Liver (tissue), 8 donors: ENCODE measurements at regions not wholly inside any gene's neighbourhood (a gene's known extent, or its start where the extent isn't known, plus 50 kb on each side); places are given as distances from the start of the nearest gene placed in this dataset.

Experiments used
- DNase-seq: peaks from one replicate; pipeline ENCODE4 v3.0.0-alpha.2; 2017; ENCODE audit warnings: low spot score
- H3K27ac ChIP-seq, 2 donors: one replicate each; pipeline ENCODE4 v1.7.0; 2013; ENCODE audit warnings: inconsistent platforms in 2 of 2, low read length in 2 of 2, control low read depth in 1 of 2, low read depth in 1 of 2, mild to moderate bottlenecking in 1 of 2
- H3K27me3 ChIP-seq, 4 donors: one replicate each; pipeline versions ENCODE4 v1.6.1 to v1.7.0; 2013; ENCODE audit warnings: low read length in 3 of 4, inconsistent platforms in 1 of 4, mild to moderate bottlenecking in 1 of 4, moderate library complexity in 1 of 4; ENCODE audit not compliant: control insufficient read depth in 4 of 4, insufficient read depth in 4 of 4
- H3K36me3 ChIP-seq, 4 donors: one replicate each; pipeline versions ENCODE4 v1.6.1 to v1.7.0; 2013; ENCODE audit warnings: low read length in 3 of 4, mild to moderate bottlenecking in 3 of 4, low read depth in 1 of 4, moderate library complexity in 1 of 4; ENCODE audit not compliant: control insufficient read depth in 4 of 4, insufficient read depth in 3 of 4
- H3K4me1 ChIP-seq, 4 donors: one replicate each; pipeline versions ENCODE4 v1.6.1 to v1.7.0; 2013; ENCODE audit warnings: low read length in 3 of 4, mild to moderate bottlenecking in 3 of 4, moderate library complexity in 1 of 4; ENCODE audit not compliant: control insufficient read depth in 4 of 4, insufficient read depth in 4 of 4
- H3K4me3 ChIP-seq, 3 donors: one replicate each; pipeline versions ENCODE4 v1.6.1 to v1.7.0; 2013; ENCODE audit warnings: low read length in 3 of 3, control low read depth in 1 of 3, low read depth in 1 of 3, mild to moderate bottlenecking in 1 of 3
- H3K9ac ChIP-seq, 2 donors: one replicate each; pipeline ENCODE4 v1.7.0; 2013; ENCODE audit warnings: low read length in 2 of 2, mild to moderate bottlenecking in 2 of 2, moderate library complexity in 2 of 2, control low read depth in 1 of 2, low read depth in 1 of 2
- H3K9me3 ChIP-seq, 4 donors: one replicate each; pipeline versions ENCODE4 v1.6.1 to v1.7.0; 2013; ENCODE audit warnings: low read length in 3 of 4; ENCODE audit not compliant: control insufficient read depth in 4 of 4
- EGR1 ChIP-seq, 2 donors: IDR thresholded peaks; 2 replicates each; pipeline ENCODE4 v1.6.1; 2016 to 2018; ENCODE audit warnings: antibody characterized with exemption in 2 of 2, low read depth in 2 of 2
- FOXA1 ChIP-seq: IDR thresholded peaks from 2 replicates; pipeline ENCODE4 v1.6.1; 2016; ENCODE audit warnings: antibody characterized with exemption
- FOXA2 ChIP-seq: IDR thresholded peaks from 2 replicates; pipeline ENCODE4 v1.6.1; 2016; ENCODE audit warnings: antibody characterized with exemption
- GABPA ChIP-seq, 2 donors: IDR thresholded peaks in 1 of 2; conservative IDR thresholded peaks in 1 of 2; 2 replicates each; pipeline ENCODE4 v1.6.1; 2016; ENCODE audit warnings: antibody characterized with exemption in 2 of 2, mild to moderate bottlenecking in 1 of 2, moderate library complexity in 1 of 2
- HNF4A ChIP-seq, 2 donors: conservative IDR thresholded peaks; 2 replicates each; pipeline ENCODE4 v1.6.1; 2016; ENCODE audit warnings: antibody characterized with exemption in 2 of 2, mild to moderate bottlenecking in 2 of 2
- HNF4G ChIP-seq: IDR thresholded peaks from 2 replicates; pipeline ENCODE4 v1.6.1; 2016; ENCODE audit warnings: antibody characterized with exemption
- JUND ChIP-seq, 2 donors: IDR thresholded peaks; 2 replicates each; pipeline ENCODE4 v1.6.1; 2016; ENCODE audit warnings: antibody characterized with exemption in 2 of 2
- NR2F2 ChIP-seq: IDR thresholded peaks from 2 replicates; pipeline ENCODE4 v1.6.1; 2016; ENCODE audit warnings: antibody characterized with exemption
- RAD21 ChIP-seq, 2 donors: IDR thresholded peaks; 2 replicates each; pipeline ENCODE4 v1.6.1; 2016; ENCODE audit warnings: antibody characterized with exemption in 2 of 2, mild to moderate bottlenecking in 2 of 2
- RXRA ChIP-seq, 2 donors: IDR thresholded peaks; 2 replicates each; pipeline ENCODE4 v1.6.1; 2017 to 2018; ENCODE audit warnings: antibody characterized with exemption in 2 of 2, mild to moderate bottlenecking in 1 of 2
- SP1 ChIP-seq: IDR thresholded peaks from 2 replicates; pipeline ENCODE4 v1.6.1; 2018; ENCODE audit warnings: antibody characterized with exemption, mild to moderate bottlenecking
- TAF1 ChIP-seq: conservative IDR thresholded peaks from 2 replicates; pipeline ENCODE4 v1.6.1; 2016; ENCODE audit warnings: antibody characterized with exemption, mild to moderate bottlenecking
- YY1 ChIP-seq: IDR thresholded peaks from 2 replicates; pipeline ENCODE4 v1.6.1; 2016; ENCODE audit warnings: antibody characterized with exemption, mild to moderate bottlenecking
- WGBS: extraction: QIAGEN DNeasy Blood & Tissue Kit; methylation state at CpG from one replicate; pipeline ENCODE4 v1.1.7; 2013; 5-methylcytosine and 5-hydroxymethylcytosine counted together
- TF ChIP-seq, protein P1 (sequence below): IDR thresholded peaks from 2 replicates; pipeline ENCODE4 v1.6.1; 2016; ENCODE audit warnings: antibody characterized with exemption, mild to moderate bottlenecking
- TF ChIP-seq, protein P2 (sequence below): IDR thresholded peaks from 2 replicates; pipeline ENCODE4 v1.6.1; 2016; ENCODE audit warnings: antibody characterized with exemption
- TF ChIP-seq, protein P3 (sequence below): IDR thresholded peaks from 2 replicates; pipeline ENCODE4 v1.6.1; 2016; ENCODE audit warnings: antibody characterized with exemption
- TF ChIP-seq, protein P4 (sequence below): fragments of 150-350 bp; IDR thresholded peaks from 2 replicates; pipeline ENCODE4 v1.5.1; 2017; ENCODE audit warnings: improper control_type of control experiment, low read depth, low read length; ENCODE audit not compliant: missing input control
- TF ChIP-seq, protein P5 (sequence below): IDR thresholded peaks from 2 replicates; pipeline ENCODE4 v1.6.1; 2016; ENCODE audit warnings: antibody characterized with exemption
- donor health status: healthy.
- donor health status: healthy.
- donor health status: healthy.
- donor health status: healthy.
- donor health status: healthy.

DNA sequence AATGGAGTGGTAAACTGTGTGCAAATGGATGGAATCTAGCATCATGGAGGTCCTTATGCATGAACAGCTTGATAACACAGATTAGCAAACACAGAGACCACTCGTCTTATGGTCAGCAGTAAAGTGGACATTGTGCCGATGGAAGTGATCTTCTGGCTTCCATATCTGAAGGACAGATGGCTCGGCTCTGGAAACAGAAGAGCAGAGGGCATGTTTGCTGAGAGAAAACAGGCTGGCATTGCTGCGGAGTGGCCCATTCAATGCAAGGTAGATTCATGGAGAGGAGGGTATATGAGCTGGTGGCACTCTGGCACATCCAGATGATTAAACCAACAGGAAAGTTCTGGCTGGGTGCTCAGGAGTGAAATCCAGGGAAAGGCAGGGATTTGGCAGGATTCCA, 513.2 kb downstream of the DIRAS2 start:
- 40% methylated on average over 4 of the region's 4 CpGs for WGBS
- Histone ChIP-seq H3K36me3 (no peaks in the 10 kb centered on the region), H3K4me1 (no peaks in the 10 kb centered on the region)

DNA sequence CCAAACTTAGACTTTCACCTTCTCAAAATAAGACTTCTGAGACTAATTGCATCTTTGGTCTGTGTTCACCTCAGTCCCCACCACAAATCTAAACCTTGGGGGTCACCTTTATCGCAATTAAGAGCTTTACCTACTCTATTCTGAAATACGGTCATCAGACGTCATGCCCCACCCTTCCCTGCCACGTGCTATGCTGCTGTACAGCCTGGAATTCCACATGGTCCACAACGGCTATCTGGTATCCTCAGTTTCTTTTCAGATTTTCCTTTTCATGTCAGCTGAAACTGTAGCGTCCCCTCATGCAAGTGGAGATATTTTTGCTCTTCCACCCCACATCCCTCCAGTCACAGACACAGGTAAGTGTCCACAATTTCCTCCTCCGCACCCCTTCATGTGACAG, 511.1 kb downstream of the DIRAS2 start:
- Histone ChIP-seq H3K4me3 (no peak overlapping the region), H3K27me3 (peaks cover 0 to 2% (median 0%) of the 10 kb centered on the region in 4 donors)
- 76% methylated on average over 7 of the region's 7 CpGs for WGBS
- TF ChIP-seq NR2F2 (no peak), RXRA (IDR thresholded peaks at IDR 0.05) (no peak), YY1 (no peak), HNF4G (no peak), RAD21 (IDR thresholded peaks at IDR 0.05) (no peak), FOXA2 (no peak)
- TF ChIP-seq, protein P1, sequence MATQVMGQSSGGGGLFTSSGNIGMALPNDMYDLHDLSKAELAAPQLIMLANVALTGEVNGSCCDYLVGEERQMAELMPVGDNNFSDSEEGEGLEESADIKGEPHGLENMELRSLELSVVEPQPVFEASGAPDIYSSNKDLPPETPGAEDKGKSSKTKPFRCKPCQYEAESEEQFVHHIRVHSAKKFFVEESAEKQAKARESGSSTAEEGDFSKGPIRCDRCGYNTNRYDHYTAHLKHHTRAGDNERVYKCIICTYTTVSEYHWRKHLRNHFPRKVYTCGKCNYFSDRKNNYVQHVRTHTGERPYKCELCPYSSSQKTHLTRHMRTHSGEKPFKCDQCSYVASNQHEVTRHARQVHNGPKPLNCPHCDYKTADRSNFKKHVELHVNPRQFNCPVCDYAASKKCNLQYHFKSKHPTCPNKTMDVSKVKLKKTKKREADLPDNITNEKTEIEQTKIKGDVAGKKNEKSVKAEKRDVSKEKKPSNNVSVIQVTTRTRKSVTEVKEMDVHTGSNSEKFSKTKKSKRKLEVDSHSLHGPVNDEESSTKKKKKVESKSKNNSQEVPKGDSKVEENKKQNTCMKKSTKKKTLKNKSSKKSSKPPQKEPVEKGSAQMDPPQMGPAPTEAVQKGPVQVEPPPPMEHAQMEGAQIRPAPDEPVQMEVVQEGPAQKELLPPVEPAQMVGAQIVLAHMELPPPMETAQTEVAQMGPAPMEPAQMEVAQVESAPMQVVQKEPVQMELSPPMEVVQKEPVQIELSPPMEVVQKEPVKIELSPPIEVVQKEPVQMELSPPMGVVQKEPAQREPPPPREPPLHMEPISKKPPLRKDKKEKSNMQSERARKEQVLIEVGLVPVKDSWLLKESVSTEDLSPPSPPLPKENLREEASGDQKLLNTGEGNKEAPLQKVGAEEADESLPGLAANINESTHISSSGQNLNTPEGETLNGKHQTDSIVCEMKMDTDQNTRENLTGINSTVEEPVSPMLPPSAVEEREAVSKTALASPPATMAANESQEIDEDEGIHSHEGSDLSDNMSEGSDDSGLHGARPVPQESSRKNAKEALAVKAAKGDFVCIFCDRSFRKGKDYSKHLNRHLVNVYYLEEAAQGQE = no peak
- TF ChIP-seq, protein P2, sequence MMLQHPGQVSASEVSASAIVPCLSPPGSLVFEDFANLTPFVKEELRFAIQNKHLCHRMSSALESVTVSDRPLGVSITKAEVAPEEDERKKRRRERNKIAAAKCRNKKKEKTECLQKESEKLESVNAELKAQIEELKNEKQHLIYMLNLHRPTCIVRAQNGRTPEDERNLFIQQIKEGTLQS = no peak
- TF ChIP-seq, protein P3, sequence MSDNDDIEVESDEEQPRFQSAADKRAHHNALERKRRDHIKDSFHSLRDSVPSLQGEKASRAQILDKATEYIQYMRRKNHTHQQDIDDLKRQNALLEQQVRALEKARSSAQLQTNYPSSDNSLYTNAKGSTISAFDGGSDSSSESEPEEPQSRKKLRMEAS = no peak

More for the DNA sequence above, 513.2 kb downstream of the DIRAS2 start:
- no peak for DNase-seq
- no peak for TF ChIP-seq HNF4A (conservative IDR thresholded peaks at IDR 0.05)
- no peak for TF ChIP-seq TAF1
- TF ChIP-seq, protein P3 = no peak
- no peak for TF ChIP-seq GABPA (IDR thresholded peaks at IDR 0.05 in 1 of 2, conservative IDR thresholded peaks at IDR 0.05 in 1 of 2)
- no peak for TF ChIP-seq FOXA2
- TF ChIP-seq, protein P4, sequence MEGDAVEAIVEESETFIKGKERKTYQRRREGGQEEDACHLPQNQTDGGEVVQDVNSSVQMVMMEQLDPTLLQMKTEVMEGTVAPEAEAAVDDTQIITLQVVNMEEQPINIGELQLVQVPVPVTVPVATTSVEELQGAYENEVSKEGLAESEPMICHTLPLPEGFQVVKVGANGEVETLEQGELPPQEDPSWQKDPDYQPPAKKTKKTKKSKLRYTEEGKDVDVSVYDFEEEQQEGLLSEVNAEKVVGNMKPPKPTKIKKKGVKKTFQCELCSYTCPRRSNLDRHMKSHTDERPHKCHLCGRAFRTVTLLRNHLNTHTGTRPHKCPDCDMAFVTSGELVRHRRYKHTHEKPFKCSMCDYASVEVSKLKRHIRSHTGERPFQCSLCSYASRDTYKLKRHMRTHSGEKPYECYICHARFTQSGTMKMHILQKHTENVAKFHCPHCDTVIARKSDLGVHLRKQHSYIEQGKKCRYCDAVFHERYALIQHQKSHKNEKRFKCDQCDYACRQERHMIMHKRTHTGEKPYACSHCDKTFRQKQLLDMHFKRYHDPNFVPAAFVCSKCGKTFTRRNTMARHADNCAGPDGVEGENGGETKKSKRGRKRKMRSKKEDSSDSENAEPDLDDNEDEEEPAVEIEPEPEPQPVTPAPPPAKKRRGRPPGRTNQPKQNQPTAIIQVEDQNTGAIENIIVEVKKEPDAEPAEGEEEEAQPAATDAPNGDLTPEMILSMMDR = no peak
- no peak for TF ChIP-seq EGR1 (IDR thresholded peaks at IDR 0.05; ENCODE audit: low read depth in 2 of 2)
- TF ChIP-seq, protein P1 = no peak
- TF ChIP-seq YY1 = no peak
- TF ChIP-seq RAD21 (IDR thresholded peaks at IDR 0.05) = no peak
- TF ChIP-seq RXRA (IDR thresholded peaks at IDR 0.05) = no peak
- TF ChIP-seq, protein P5, sequence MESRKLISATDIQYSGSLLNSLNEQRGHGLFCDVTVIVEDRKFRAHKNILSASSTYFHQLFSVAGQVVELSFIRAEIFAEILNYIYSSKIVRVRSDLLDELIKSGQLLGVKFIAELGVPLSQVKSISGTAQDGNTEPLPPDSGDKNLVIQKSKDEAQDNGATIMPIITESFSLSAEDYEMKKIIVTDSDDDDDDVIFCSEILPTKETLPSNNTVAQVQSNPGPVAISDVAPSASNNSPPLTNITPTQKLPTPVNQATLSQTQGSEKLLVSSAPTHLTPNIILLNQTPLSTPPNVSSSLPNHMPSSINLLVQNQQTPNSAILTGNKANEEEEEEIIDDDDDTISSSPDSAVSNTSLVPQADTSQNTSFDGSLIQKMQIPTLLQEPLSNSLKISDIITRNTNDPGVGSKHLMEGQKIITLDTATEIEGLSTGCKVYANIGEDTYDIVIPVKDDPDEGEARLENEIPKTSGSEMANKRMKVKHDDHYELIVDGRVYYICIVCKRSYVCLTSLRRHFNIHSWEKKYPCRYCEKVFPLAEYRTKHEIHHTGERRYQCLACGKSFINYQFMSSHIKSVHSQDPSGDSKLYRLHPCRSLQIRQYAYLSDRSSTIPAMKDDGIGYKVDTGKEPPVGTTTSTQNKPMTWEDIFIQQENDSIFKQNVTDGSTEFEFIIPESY = no peak
- no peak for TF ChIP-seq NR2F2
- no peak for TF ChIP-seq FOXA1
- no peak for TF ChIP-seq HNF4G
- TF ChIP-seq, protein P2 = no peak
- no peak for TF ChIP-seq JUND (IDR thresholded peaks at IDR 0.05)
- TF ChIP-seq SP1 = no peak
- Histone ChIP-seq H3K27ac (no peak overlapping the region), H3K9me3 (no peaks in the 10 kb centered on the region), H3K4me3 (no peak overlapping the region), H3K27me3 (peaks cover 0 to 5% (median under 1%) of the 10 kb centered on the region in 4 donors), H3K9ac (no peak overlapping the region)

More for the DNA sequence above, 511.1 kb downstream of the DIRAS2 start:
- no peaks in the 10 kb centered on the region for H3K36me3 ChIP-seq
- no peak for DNase-seq
- no peak overlapping the region for H3K27ac ChIP-seq
- H3K4me1 ChIP-seq = no peaks in the 10 kb centered on the region
- no peak overlapping the region for H3K9ac ChIP-seq
- H3K9me3 ChIP-seq = no peaks in the 10 kb centered on the region
